SK-N-MC (cell line): ENCODE measurements at regions not wholly inside any gene's neighbourhood (a gene's known extent, or its start where the extent isn't known, plus 50 kb on each side); places are given as distances from the start of the nearest gene placed in this dataset.

Experiments
- EZH2 ChIP-seq: fragments of 200-600 bp; sonication (generic); IDR thresholded peaks from one replicate; pipeline ENCODE4 v1.6.1; 2017; ENCODE audit warnings: antibody characterized with exemption
- FOXP2 ChIP-seq: optimal IDR thresholded peaks from 2 replicates; pipeline ENCODE3; 2011; ENCODE audit warnings: mild to moderate bottlenecking, moderate library complexity; ENCODE audit not compliant: insufficient read depth; ENCODE audit errors: extremely low read length, control extremely low read depth
- POLR2AphosphoS5 ChIP-seq: IDR thresholded peaks from 2 replicates; pipeline ENCODE4 v1.6.1; 2012; ENCODE audit warnings: mild to moderate bottlenecking, low read depth, low read length, borderline replicate concordance

GRCh38 chr11:116124922-116125714 is 620.9 kb upstream of the CADM1 start:
- no peak for TF ChIP-seq EZH2
- no peak for TF ChIP-seq POLR2AphosphoS5
- TF ChIP-seq FOXP2: no peak
